Muscle of leg (tissue), 3 donors: ENCODE measurements at regions not wholly inside any gene's neighbourhood (a gene's known extent, or its start where the extent isn't known, plus 50 kb on each side); places are given as distances from the start of the nearest gene placed in this dataset.

Experiments
- DNase-seq: peaks from one replicate; pipeline ENCODE4 v3.0.0; 2013
- H3K27ac ChIP-seq: one replicate; pipeline ENCODE4 v1.5.1; 2013; ENCODE audit warnings: mild to moderate bottlenecking, low read length, control low read depth
- H3K27me3 ChIP-seq: one replicate; pipeline ENCODE4 v1.6.1; 2013; ENCODE audit warnings: low read length; ENCODE audit not compliant: control insufficient read depth, insufficient read depth
- H3K36me3 ChIP-seq: one replicate; pipeline ENCODE4 v1.6.1; 2013; ENCODE audit warnings: low read length; ENCODE audit not compliant: control insufficient read depth, insufficient read depth
- H3K4me1 ChIP-seq: one replicate; pipeline ENCODE4 v1.6.1; 2013; ENCODE audit warnings: low read length; ENCODE audit not compliant: control insufficient read depth, insufficient read depth
- H3K4me3 ChIP-seq: one replicate; pipeline ENCODE4 v1.5.1; 2013; ENCODE audit warnings: low read length, control low read depth
- H3K9me3 ChIP-seq: replicated peaks from 2 replicates; pipeline ENCODE4 v1.6.1; 2013; ENCODE audit warnings: low read depth, low read length; ENCODE audit not compliant: control insufficient read depth
- WGBS: methylation state at CpG from one replicate; pipeline ENCODE4 v1.1.5; 2013; ENCODE audit warnings: missing lambda C conversion rate; ENCODE audit not compliant: insufficient coverage; 5-methylcytosine and 5-hydroxymethylcytosine counted together

DNA sequence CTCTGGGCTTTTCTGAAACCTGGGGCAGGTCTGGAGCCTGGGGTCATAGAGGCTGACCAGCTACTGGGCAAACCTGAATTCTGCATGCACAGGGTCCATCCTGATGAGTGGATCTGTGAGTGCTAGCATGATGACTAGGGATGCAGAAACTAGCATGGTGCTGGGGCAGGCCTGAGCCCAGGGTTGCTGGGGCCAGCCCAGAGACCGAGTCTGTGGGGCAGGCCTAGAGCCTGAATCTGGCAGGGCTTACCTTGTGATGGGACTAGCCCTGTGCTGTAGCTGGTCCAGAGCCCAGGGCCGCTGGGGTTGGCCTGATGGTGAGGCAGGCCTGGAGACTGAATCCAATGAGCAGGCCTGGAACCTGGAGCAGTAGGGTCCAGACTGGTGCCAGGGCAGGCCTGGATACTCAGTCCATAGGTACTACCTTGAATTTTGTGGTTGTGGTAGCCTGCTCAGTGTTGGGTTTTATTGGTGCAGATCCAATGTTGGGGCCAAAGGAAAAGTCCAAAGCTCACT is 313.5 kb downstream of the TLR4 start:
- Histone ChIP-seq H3K36me3 (no peaks in the 10 kb centered on the region), H3K9me3 (peaks cover 17% of the 10 kb centered on the region), H3K4me1 (no peaks in the 10 kb centered on the region), H3K27ac (no peak overlapping the region), H3K27me3 (no peaks in the 10 kb centered on the region), H3K4me3 (no peak overlapping the region)
- 73% methylated on average over 2 of the region's 2 CpGs for WGBS
- DNase-seq: no peak

DNA sequence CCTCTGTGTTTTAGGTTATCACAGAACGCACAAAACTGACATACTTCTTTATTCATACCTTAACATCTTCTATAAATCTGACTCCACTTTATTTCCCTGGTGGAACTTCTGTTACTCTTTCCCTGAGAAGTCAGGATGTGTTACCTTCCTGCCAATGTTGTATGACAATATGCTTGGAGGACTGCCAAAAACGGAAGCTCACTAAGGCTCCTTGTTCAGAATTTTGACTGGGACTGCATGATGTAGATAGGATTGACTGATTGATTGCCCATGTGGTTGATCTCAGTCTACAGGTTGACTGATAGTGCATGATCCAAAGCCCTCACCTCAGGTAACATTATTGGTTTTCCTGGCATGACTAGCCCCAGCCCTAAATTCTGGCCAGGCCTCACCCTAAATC is 319.4 kb downstream of the TLR4 start:
- Histone ChIP-seq H3K27me3 (no peaks in the 10 kb centered on the region), H3K4me3 (no peak overlapping the region), H3K9me3 (peaks cover 3% of the 10 kb centered on the region), H3K27ac (no peak overlapping the region), H3K36me3 (no peaks in the 10 kb centered on the region), H3K4me1 (no peaks in the 10 kb centered on the region)
- peak; percentile 35 for DNase-seq
- 80% methylated on average over 1 of the region's 2 CpGs for WGBS

DNA sequence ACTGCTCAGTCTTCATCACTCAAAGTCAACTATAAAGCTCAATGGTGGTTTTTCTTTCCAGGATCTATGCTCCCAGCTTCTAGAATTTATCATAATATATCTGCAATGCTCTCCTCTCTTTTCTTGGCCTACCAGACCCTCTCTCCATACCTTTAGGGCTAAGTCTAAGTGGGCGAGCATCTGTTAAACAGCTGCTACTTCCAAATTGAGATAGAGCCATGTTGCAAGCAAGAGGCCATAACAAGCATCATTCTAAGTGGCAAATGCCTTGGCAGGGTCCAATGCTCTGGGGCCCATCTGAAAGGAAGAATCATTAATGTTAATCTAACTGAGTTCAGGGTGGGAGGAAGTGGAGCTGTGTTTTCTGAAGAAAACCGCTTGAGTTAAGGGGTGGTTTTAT is 324.0 kb downstream of the TLR4 start:
- Histone ChIP-seq H3K4me3 (no peak overlapping the region), H3K4me1 (no peaks in the 10 kb centered on the region), H3K36me3 (no peaks in the 10 kb centered on the region), H3K9me3 (peaks cover 3% of the 10 kb centered on the region), H3K27ac (no peak overlapping the region), H3K27me3 (no peaks in the 10 kb centered on the region)
- WGBS: 70% methylated on average over 1 of the region's 2 CpGs
- no peak for DNase-seq

DNA sequence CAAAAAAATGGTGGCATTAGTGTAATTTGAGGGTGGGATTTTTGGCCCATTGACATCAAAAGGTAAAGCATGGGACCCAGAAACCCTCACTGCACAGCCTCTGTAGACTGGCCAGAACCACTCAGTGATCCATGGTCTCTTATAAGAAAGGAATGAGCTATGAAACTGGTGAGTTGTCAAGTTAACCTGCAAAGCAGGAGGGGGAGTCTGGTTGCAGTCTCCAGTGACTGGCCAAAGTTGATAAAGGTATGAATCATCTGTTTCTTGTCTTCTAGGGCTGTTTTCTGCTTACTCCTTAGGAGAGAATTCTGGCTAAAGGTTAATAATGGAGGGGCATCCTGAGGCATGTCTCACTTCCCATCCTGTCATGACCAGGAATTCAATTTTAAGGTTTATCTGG is 325.2 kb downstream of the TLR4 start:
- Histone ChIP-seq H3K4me3 (no peak overlapping the region), H3K4me1 (no peaks in the 10 kb centered on the region), H3K36me3 (no peaks in the 10 kb centered on the region), H3K27me3 (no peaks in the 10 kb centered on the region), H3K27ac (no peak overlapping the region), H3K9me3 (peaks cover 3% of the 10 kb centered on the region)
- no peak for DNase-seq

DNA sequence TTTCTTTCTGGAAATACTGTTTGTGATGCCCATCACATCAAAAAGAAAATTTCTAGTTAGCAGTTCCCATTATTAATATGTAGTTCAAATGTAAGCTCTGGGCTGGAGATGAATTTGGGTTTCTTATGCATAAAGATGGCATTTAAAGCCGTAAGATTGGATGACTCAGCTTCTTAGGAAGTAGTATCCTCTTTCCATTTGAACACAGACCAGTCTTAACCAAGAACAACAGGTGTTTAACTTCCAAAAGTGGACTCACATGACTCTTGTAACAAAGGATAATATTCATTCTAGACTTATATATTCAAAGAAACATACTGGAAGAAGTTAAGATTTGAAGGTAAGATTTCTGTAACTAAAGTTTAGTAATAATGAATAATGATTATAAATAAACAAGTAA is 330.5 kb downstream of the TLR4 start:
- Histone ChIP-seq H3K9me3 (no peaks in the 10 kb centered on the region), H3K36me3 (no peaks in the 10 kb centered on the region), H3K27ac (no peak overlapping the region), H3K4me3 (no peak overlapping the region), H3K4me1 (no peaks in the 10 kb centered on the region), H3K27me3 (no peaks in the 10 kb centered on the region)
- WGBS: no CpG with 5 or more reads among the region's 1 CpG
- no peak for DNase-seq

DNA sequence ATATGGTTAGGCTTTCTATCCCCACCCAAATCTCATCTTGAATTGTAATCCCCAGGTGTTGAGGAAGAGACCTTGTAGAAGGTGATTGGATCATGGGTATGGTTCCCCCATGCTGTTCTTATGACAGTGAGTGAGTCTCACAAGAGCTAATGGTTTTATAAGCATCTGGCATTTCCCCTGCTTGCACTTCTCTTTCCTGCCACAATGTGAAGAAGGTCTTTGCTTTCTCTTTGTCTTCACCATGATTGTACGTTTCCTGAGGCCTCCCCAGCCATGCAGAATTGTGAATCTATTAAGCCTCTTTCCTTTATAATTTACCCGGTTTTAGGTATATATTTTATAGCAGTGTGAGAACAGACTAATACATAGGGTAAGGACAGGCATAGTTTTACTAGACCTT is 334.5 kb downstream of the TLR4 start:
- no peak overlapping the region for H3K27ac ChIP-seq
- no peak for DNase-seq
- no peaks in the 10 kb centered on the region for H3K27me3 ChIP-seq
- no peaks in the 10 kb centered on the region for H3K9me3 ChIP-seq
- no peaks in the 10 kb centered on the region for H3K4me1 ChIP-seq
- no peaks in the 10 kb centered on the region for H3K36me3 ChIP-seq
- no CpG with 5 or more reads among the region's 2 CpGs for WGBS
- no peak overlapping the region for H3K4me3 ChIP-seq

DNA sequence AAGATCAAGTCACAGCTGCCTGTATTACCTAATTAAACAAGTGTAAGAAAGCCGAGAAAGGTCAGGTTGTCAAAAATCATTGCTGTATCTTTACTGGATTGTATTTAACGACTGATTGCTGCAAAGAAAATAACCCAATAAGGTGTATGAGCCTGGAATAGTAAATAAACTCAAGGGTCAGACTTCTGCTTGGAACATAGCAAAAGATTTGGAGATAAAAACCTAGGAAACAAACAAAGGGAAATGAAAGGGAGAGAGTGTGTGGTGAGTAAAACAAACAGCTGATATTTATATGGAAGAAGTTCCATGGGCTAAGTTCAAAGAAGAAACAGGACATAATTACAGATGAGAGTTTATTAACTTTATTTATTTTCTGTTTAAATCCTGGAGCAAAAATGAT is 354.0 kb downstream of the TLR4 start:
- no CpG with 5 or more reads among the region's 2 CpGs for WGBS
- H3K27ac ChIP-seq: no peak overlapping the region
- no peaks in the 10 kb centered on the region for H3K9me3 ChIP-seq
- H3K27me3 ChIP-seq: no peaks in the 10 kb centered on the region
- no peaks in the 10 kb centered on the region for H3K4me1 ChIP-seq
- no peaks in the 10 kb centered on the region for H3K36me3 ChIP-seq
- no peak overlapping the region for H3K4me3 ChIP-seq
- no peak for DNase-seq

DNA sequence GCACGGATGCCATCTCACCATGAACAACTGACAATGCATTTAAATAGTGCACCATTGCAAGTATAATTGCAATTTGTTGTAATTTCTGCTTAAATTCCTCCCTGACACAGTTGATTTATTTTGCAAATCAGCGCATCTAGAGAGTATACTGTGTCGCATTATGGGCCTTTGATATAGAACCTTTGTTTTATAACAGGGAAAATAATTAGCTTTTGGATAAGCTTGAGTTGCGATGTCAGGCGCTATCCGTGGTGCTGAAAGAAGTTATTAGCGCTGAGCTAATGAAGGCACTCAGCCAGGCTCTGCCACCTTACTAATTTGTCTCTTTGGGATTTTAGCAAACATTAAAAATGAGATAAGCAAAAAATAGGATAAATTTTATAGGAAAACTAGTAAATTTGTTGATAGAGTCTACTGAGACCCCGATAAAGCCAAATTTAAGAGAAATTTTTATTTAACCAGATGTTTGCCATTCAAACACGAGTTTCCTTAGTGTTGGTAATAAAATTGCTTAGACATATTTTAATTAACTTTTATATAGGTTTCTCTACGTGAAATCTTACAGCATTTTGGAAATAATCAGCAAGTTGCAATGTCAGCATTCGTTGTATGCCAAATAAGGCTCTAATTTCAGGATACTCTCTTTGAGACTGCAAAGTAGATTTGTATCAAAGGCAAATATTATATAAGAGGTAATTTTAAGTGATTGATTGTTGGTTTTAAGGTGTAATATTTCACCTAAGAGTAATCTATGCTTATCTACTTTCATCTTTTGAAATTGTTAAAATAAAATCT is 355.5 kb downstream of the TLR4 start:
- Histone ChIP-seq H3K9me3 (no peaks in the 10 kb centered on the region), H3K27ac (no peak overlapping the region), H3K4me3 (no peak overlapping the region), H3K27me3 (no peaks in the 10 kb centered on the region), H3K36me3 (no peaks in the 10 kb centered on the region), H3K4me1 (no peaks in the 10 kb centered on the region)
- DNase-seq: peak; percentile 43
- WGBS: no CpG with 5 or more reads among the region's 11 CpGs

DNA sequence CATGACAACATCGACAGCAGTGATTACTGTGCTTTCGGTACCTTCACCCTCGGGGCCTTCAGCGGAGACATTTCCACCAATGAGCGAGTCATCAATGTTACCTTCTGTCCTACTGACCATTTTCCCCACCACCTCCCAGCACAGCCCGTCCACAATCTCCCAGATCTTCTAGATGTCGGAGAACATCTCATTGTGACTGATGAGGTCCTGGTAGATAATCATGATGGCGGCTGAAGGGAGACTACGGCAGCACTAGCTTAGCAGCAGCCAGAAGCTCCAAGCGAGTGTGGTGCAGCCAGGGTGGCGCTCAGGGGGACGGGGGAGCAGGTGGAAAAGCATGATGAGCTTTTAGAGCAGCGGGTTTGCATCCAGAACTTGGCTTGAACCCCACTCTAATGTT is 379.0 kb downstream of the TLR4 start:
- Histone ChIP-seq H3K27me3 (no peaks in the 10 kb centered on the region), H3K4me3 (no peak overlapping the region), H3K4me1 (no peaks in the 10 kb centered on the region), H3K36me3 (no peaks in the 10 kb centered on the region), H3K9me3 (no peaks in the 10 kb centered on the region), H3K27ac (no peak overlapping the region)
- no peak for DNase-seq
- 98% methylated on average over 8 of the region's 13 CpGs for WGBS

DNA sequence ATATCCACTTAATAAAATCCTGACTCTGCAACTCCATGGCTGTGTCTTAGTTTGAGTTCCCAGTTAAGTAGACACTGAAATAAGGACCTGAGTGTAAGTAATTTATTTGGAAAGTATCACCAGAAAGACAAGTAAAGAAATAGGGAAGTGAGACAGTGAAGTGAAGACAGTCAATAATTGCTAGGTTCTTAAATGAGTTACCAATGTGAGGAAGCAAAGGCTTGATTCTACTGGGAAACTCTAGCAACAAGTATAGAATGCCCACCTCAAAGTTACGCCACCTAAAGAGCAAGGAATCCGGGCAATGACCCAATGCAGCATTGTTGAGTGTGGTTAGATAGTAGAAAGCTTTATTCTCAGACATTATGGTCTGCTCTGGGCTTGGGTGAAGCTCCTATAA is 383.9 kb downstream of the TLR4 start:
- Histone ChIP-seq H3K9me3 (no peaks in the 10 kb centered on the region), H3K4me1 (no peaks in the 10 kb centered on the region), H3K4me3 (no peak overlapping the region), H3K36me3 (no peaks in the 10 kb centered on the region), H3K27me3 (no peaks in the 10 kb centered on the region), H3K27ac (no peak overlapping the region)
- DNase-seq: peak; percentile 4
- 40% methylated on average over 1 of the region's 2 CpGs for WGBS

DNA sequence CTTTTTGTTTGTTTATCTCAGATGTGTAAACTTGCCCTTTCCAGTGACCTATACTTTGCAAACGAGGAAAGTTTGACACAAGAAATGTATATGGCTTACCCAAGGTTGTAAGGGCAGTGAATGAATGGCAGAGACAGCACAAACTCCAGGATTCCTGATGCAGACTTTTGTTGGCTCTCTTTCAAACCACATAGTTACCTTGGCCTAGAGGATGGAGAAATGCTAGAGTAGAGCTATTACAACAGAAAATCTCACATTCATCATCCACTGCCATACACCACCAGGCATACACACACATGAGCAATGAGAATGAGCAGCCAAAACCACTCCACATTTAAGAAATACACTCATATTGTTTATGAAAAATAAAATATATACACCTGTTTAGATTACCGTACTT is 387.0 kb downstream of the TLR4 start:
- DNase-seq: no peak
- H3K9me3 ChIP-seq: no peaks in the 10 kb centered on the region
- no CpG with 5 or more reads among the region's 2 CpGs for WGBS

More for the DNA sequence above, 387.0 kb downstream of the TLR4 start:
- H3K27ac ChIP-seq: no peak overlapping the region
- no peak overlapping the region for H3K4me3 ChIP-seq
- no peaks in the 10 kb centered on the region for H3K27me3 ChIP-seq
- no peaks in the 10 kb centered on the region for H3K36me3 ChIP-seq
- H3K4me1 ChIP-seq: no peaks in the 10 kb centered on the region
